Neural progenitor cell (in vitro differentiated cells): ENCODE measurements at regions not wholly inside any gene's neighbourhood (a gene's known extent, or its start where the extent isn't known, plus 50 kb on each side); places are given as distances from the start of the nearest gene placed in this dataset.
"Not testable (repeated sequence)": the region's sequence is repeated elsewhere in the genome, so short reads cannot be mapped to it uniquely, and the experiment has no call there.

Experiments
- DNase-seq: peaks from one replicate; pipeline ENCODE4 v3.0.0-alpha.2; 2016; ENCODE audit warnings: low spot score
- H2AFZ ChIP-seq: fragments of 200-600 bp; sonication (generic); replicated peaks from 2 replicates; pipeline ENCODE4 v1.6.1; 2016; ENCODE audit warnings: antibody characterized with exemption
- H3F3A ChIP-seq: fragments of 200-600 bp; sonication (generic); 2 replicates; pipeline ENCODE4 v1.6.1; 2016; ENCODE audit warnings: antibody characterized with exemption, low read depth
- H3K27ac ChIP-seq: fragments of 200-600 bp; sonication (generic); 2 replicates; pipeline ENCODE4 v1.5.1; 2016; ENCODE audit warnings: mild to moderate bottlenecking
- H3K27me3 ChIP-seq: fragments of 200-600 bp; sonication (generic); 2 replicates; pipeline ENCODE4 v1.6.1; 2016; ENCODE audit warnings: mild to moderate bottlenecking, moderate library complexity
- H3K36me3 ChIP-seq: fragments of 200-600 bp; sonication (generic); 2 replicates; pipeline ENCODE4 v1.5.1; 2016
- H3K4me1 ChIP-seq: fragments of 200-600 bp; sonication (generic); 2 replicates; pipeline ENCODE4 v1.6.1; 2016; ENCODE audit warnings: mixed run types
- H3K4me2 ChIP-seq: fragments of 200-600 bp; sonication (generic); 2 replicates; pipeline ENCODE4 v1.6.1; 2016
- H3K4me3 ChIP-seq: fragments of 200-600 bp; sonication (generic); 2 replicates; pipeline ENCODE4 v1.5.1; 2016
- H3K79me2 ChIP-seq: fragments of 200-600 bp; sonication (generic); 2 replicates; pipeline ENCODE4 v1.6.1; 2016; ENCODE audit warnings: low read depth
- H3K9ac ChIP-seq: fragments of 200-600 bp; sonication (generic); 2 replicates; pipeline ENCODE4 v1.6.1; 2016
- H3K9me3 ChIP-seq: fragments of 200-600 bp; sonication (generic); 2 replicates; pipeline ENCODE4 v1.5.1; 2016; ENCODE audit warnings: low read depth
- H4K20me1 ChIP-seq: fragments of 200-600 bp; sonication (generic); 2 replicates; pipeline ENCODE4 v1.6.1; 2016; ENCODE audit warnings: low read depth
- H3K27ac Mint-ChIP-seq: 3 replicates; pipeline ENCODE4 v1.8.0; 2021; ENCODE audit warnings: mixed read lengths
- H3K27me3 Mint-ChIP-seq: 2 replicates; pipeline ENCODE4 v1.8.0; 2022; ENCODE audit warnings: low read depth, mild to moderate bottlenecking, inconsistent platforms, moderate library complexity, mixed read lengths; ENCODE audit not compliant: insufficient read depth
- H3K36me3 Mint-ChIP-seq: 3 replicates; pipeline ENCODE4 v1.8.0; 2021; ENCODE audit warnings: mixed read lengths
- H3K4me1 Mint-ChIP-seq: 3 replicates; pipeline ENCODE4 v1.8.0; 2021; ENCODE audit warnings: mixed read lengths
- H3K4me3 Mint-ChIP-seq: 3 replicates; pipeline ENCODE4 v1.8.0; 2021; ENCODE audit warnings: mild to moderate bottlenecking, moderate library complexity, mixed read lengths
- H3K9me3 Mint-ChIP-seq: 3 replicates; pipeline ENCODE4 v1.8.0; 2020; ENCODE audit warnings: mixed read lengths
- CTCF ChIP-seq: fragments of 200-600 bp; sonication (generic); IDR thresholded peaks from 2 replicates; pipeline ENCODE4 v1.5.1; 2017; ENCODE audit warnings: antibody characterized with exemption, mild to moderate bottlenecking
- EZH2 ChIP-seq: fragments of 200-600 bp; sonication (generic); IDR thresholded peaks from 2 replicates; pipeline ENCODE4 v1.6.1; 2017; ENCODE audit warnings: antibody characterized with exemption, mild to moderate bottlenecking, moderate library complexity
- EZH2phosphoT487 ChIP-seq: fragments of 200-600 bp; sonication (generic); IDR thresholded peaks from 2 replicates; pipeline ENCODE4 v1.6.1; 2017; ENCODE audit warnings: antibody characterized with exemption

GRCh38 chr14:40009771-40010170, 577.5 kb upstream of the FBXO33 start:
- Mint-ChIP-seq H3K4me3 (no peak overlapping the region), H3K27ac (no peak overlapping the region), H3K4me1 (no peaks in the 10 kb centered on the region), H3K9me3 (no peaks in the 10 kb centered on the region), H3K27me3 (peaks cover 2% of the 10 kb centered on the region), H3K36me3 (no peaks in the 10 kb centered on the region)
- Histone ChIP-seq H2AFZ (no peak overlapping the region), H3K79me2 (no peaks in the 10 kb centered on the region), H3K36me3 (no peaks in the 10 kb centered on the region), H3K9ac (no peak overlapping the region), H4K20me1 (no peaks in the 10 kb centered on the region), H3K27ac (no peak overlapping the region), H3K27me3 (no peaks in the 10 kb centered on the region), H3K4me1 (no peaks in the 10 kb centered on the region), H3K9me3 (no peaks in the 10 kb centered on the region), H3F3A (no peaks in the 10 kb centered on the region), H3K4me3 (no peak overlapping the region), H3K4me2 (no peak overlapping the region)
- TF ChIP-seq CTCF (no peak), EZH2 (no peak)
- no peak for DNase-seq

GRCh38 chr14:40008345-40008744, 576.1 kb upstream of the FBXO33 start:
- H3K36me3 ChIP-seq, H3K9me3 Mint-ChIP-seq, H3K4me3 ChIP-seq, H3K4me1 ChIP-seq, H3K9ac ChIP-seq, DNase-seq, H3K4me3 Mint-ChIP-seq, H3K79me2 ChIP-seq, H3K9me3 ChIP-seq, H3K27ac ChIP-seq, H2AFZ ChIP-seq, H3K4me1 Mint-ChIP-seq, H3F3A ChIP-seq, H4K20me1 ChIP-seq, H3K27me3 ChIP-seq, H3K4me2 ChIP-seq, H3K36me3 Mint-ChIP-seq, H3K27ac Mint-ChIP-seq, H3K27me3 Mint-ChIP-seq: not testable (repeated sequence)

GRCh38 chr14:40004871-40005500, 572.8 kb upstream of the FBXO33 start:
- Histone ChIP-seq H3K4me2 (no peak overlapping the region), H3F3A (no peaks in the 10 kb centered on the region), H3K9ac (no peak overlapping the region), H3K27me3 (no peaks in the 10 kb centered on the region), H2AFZ (no peak overlapping the region), H3K9me3 (no peaks in the 10 kb centered on the region), H3K27ac (no peak overlapping the region), H3K79me2 (no peaks in the 10 kb centered on the region), H3K36me3 (no peaks in the 10 kb centered on the region), H3K4me1 (no peaks in the 10 kb centered on the region), H4K20me1 (no peaks in the 10 kb centered on the region), H3K4me3 (no peak overlapping the region)
- H3K4me3 Mint-ChIP-seq = no peak overlapping the region
- H3K4me1 Mint-ChIP-seq = no peaks in the 10 kb centered on the region
- no peak overlapping the region for H3K27ac Mint-ChIP-seq
- no peak for TF ChIP-seq EZH2phosphoT487
- no peak for TF ChIP-seq EZH2
- no peak for TF ChIP-seq CTCF
- DNase-seq = no peak
- no peaks in the 10 kb centered on the region for H3K9me3 Mint-ChIP-seq
- no peaks in the 10 kb centered on the region for H3K27me3 Mint-ChIP-seq
- H3K36me3 Mint-ChIP-seq = no peaks in the 10 kb centered on the region

- Histone ChIP-seq H3K4me2 (no peak overlapping the region), H3F3A (no peaks in the 10 kb centered on the region), H2AFZ (no peak overlapping the region), H3K27ac (no peak overlapping the region), H4K20me1 (no peaks in the 10 kb centered on the region), H3K27me3 (no peaks in the 10 kb centered on the region), H3K36me3 (no peaks in the 10 kb centered on the region), H3K79me2 (no peaks in the 10 kb centered on the region), H3K4me1 (no peaks in the 10 kb centered on the region), H3K9me3 (no peaks in the 10 kb centered on the region), H3K9ac (no peak overlapping the region), H3K4me3 (no peak overlapping the region)
- Mint-ChIP-seq H3K4me3 (no peak overlapping the region), H3K27ac (no peak overlapping the region), H3K36me3 (no peaks in the 10 kb centered on the region), H3K9me3 (no peaks in the 10 kb centered on the region), H3K4me1 (no peaks in the 10 kb centered on the region), H3K27me3 (no peaks in the 10 kb centered on the region)
- TF ChIP-seq EZH2 (no peak), CTCF (no peak)
- no peak for DNase-seq
Measured at GRCh38 chr14:40003773-40004172, 571.5 kb upstream of the FBXO33 start.
